ENCODE measurements at regions not wholly inside any gene's neighbourhood (a gene's known extent, or its start where the extent isn't known, plus 50 kb on each side); places are given as distances from the start of the nearest gene placed in this dataset.

DNA sequence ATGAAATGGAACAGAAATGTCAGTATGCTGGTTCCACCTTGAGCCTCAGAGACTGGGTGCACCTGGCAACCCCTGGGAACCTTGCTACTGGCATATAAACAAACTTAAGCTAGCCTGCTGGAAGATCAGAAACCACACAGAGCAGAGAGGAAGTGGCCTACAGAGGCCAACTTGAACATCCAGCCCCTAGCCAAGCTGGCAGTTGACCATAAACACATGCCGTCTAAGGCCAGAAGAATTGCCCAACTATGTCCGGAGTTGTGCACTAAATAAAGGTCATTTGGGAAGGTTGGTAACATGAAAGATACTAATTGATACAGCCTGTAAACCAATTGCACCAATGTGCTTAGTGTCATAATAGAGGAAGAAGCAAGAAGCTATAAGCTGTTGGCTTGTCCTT, 266.6 kb upstream of the BTBD3 start:
- TF ChIP-seq, protein P1, sequence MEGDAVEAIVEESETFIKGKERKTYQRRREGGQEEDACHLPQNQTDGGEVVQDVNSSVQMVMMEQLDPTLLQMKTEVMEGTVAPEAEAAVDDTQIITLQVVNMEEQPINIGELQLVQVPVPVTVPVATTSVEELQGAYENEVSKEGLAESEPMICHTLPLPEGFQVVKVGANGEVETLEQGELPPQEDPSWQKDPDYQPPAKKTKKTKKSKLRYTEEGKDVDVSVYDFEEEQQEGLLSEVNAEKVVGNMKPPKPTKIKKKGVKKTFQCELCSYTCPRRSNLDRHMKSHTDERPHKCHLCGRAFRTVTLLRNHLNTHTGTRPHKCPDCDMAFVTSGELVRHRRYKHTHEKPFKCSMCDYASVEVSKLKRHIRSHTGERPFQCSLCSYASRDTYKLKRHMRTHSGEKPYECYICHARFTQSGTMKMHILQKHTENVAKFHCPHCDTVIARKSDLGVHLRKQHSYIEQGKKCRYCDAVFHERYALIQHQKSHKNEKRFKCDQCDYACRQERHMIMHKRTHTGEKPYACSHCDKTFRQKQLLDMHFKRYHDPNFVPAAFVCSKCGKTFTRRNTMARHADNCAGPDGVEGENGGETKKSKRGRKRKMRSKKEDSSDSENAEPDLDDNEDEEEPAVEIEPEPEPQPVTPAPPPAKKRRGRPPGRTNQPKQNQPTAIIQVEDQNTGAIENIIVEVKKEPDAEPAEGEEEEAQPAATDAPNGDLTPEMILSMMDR (IDR thresholded peaks at IDR 0.05): no peak
- no peaks in the 10 kb centered on the region for H3K36me3 ChIP-seq
- H3K9me3 ChIP-seq: no peaks in the 10 kb centered on the region
- no peak overlapping the region for H3K27ac ChIP-seq
- DNase-seq: no peak
- no peak for ATAC-seq
- no peaks in the 10 kb centered on the region for H3K4me1 ChIP-seq
- no peak overlapping the region for H3K4me3 ChIP-seq
- intact Hi-C loops (cut with DNase I): no loop called here
- H3K27me3 ChIP-seq (ENCODE audit: low read depth): no peaks in the 10 kb centered on the region

DNA sequence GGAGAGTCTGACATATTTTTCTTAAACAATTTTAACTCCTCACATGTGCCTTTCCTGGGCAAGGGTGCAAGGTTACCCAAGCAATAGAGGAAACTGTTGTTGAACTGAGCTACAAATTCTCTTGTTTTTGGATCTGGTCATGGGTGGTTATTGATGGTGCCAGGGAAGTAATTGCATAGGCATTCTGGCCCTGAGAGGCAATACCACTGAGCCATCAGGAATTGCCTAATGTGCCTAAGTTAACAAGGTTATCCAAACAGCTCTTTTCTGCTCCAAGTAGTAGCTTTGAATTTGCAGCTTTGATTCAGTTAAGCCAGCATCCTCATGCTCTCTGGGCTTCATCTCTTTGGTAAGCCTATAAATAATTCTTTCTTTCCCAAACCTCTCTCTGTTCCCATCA, 266.0 kb upstream of the BTBD3 start:
- no peaks in the 10 kb centered on the region for H3K36me3 ChIP-seq
- no peaks in the 10 kb centered on the region for H3K27me3 ChIP-seq (ENCODE audit: low read depth)
- ATAC-seq (no peak), DNase-seq (no peak)
- TF ChIP-seq, protein P1 (IDR thresholded peaks at IDR 0.05): no peak
- intact Hi-C loops (cut with DNase I): no loop called here
- H3K27ac ChIP-seq: no peak overlapping the region
- no peak overlapping the region for H3K4me3 ChIP-seq
- no peaks in the 10 kb centered on the region for H3K9me3 ChIP-seq
- no peaks in the 10 kb centered on the region for H3K4me1 ChIP-seq

DNA sequence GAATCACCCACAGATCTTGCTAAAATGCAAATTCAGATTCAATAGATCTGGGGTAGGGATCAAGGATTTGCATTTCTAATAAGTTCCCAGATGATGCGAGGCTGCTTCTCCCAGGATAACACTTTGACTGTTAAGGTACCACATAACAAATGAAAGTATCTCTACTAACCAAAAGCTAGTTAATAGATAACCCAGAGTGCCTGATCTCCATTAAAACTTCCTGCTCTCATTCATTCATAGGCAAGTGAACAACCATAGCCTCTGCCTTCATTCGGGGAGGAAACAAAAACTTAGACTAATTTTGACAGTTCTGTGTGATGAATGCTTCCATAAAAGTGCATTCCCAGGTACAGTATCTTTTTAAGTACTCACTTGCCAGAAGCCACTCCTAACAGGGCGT, 265.6 kb upstream of the BTBD3 start:
- Histone ChIP-seq H3K4me1 (no peaks in the 10 kb centered on the region), H3K27me3 (ENCODE audit: low read depth) (no peaks in the 10 kb centered on the region), H3K9me3 (no peaks in the 10 kb centered on the region), H3K27ac (no peak overlapping the region), H3K36me3 (no peaks in the 10 kb centered on the region), H3K4me3 (no peak overlapping the region)
- intact Hi-C loops (cut with DNase I): no loop called here
- no peak for DNase-seq
- TF ChIP-seq, protein P1 (IDR thresholded peaks at IDR 0.05): no peak
- no peak for ATAC-seq

DNA sequence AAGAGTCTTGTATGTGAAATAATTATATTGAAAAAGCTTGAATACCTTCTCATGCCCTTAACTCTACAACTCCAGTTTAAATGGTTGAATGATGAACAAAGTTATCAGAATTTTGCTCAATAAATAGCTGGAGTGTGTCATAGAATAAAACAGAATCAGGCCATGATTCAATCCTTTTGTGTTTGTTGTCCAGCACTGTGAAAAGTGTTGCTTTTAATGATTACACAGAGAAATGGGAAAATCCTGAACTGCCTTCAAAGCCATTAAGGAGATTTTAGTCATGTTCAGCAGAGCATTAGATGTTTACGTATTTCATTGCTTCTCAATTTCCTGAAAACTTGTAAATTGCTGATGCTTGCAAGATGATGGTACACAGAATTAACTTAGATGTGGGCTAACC, 262.9 kb upstream of the BTBD3 start:
- Histone ChIP-seq H3K36me3 (no peaks in the 10 kb centered on the region), H3K4me3 (no peak overlapping the region), H3K27me3 (ENCODE audit: low read depth) (no peaks in the 10 kb centered on the region), H3K9me3 (no peaks in the 10 kb centered on the region), H3K27ac (no peak overlapping the region), H3K4me1 (no peaks in the 10 kb centered on the region)
- TF ChIP-seq, protein P1 (IDR thresholded peaks at IDR 0.05): no peak
- DNase-seq (no peak), ATAC-seq (no peak)
- intact Hi-C loops (cut with DNase I): no loop called here

DNA sequence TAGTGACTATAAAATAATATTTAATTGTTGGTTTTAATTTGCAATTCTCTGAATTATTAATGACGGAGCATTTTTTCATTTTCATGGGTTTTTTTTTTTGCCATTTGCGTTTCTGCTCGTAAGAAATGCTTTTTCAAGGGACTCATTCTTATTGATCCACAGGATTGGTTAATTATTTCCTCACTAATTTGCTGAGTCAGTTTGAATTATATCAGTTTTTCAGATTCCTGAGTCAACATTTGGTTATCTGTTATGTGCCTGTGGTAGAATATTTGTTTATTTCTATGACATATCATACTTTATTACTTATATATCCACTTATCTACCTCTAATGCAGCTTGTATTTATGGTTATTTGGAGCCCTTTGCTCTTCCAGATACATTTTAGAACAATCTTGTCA, 257.0 kb upstream of the BTBD3 start:
- H3K4me3 ChIP-seq: no peak overlapping the region
- intact Hi-C loops (cut with DNase I): no loop called here
- DNase-seq (no peak), ATAC-seq (no peak)
- no peaks in the 10 kb centered on the region for H3K9me3 ChIP-seq
- no peaks in the 10 kb centered on the region for H3K27me3 ChIP-seq (ENCODE audit: low read depth)
- no peak overlapping the region for H3K27ac ChIP-seq
- H3K4me1 ChIP-seq: no peaks in the 10 kb centered on the region
- TF ChIP-seq, protein P1 (IDR thresholded peaks at IDR 0.05): no peak
- no peaks in the 10 kb centered on the region for H3K36me3 ChIP-seq

DNA sequence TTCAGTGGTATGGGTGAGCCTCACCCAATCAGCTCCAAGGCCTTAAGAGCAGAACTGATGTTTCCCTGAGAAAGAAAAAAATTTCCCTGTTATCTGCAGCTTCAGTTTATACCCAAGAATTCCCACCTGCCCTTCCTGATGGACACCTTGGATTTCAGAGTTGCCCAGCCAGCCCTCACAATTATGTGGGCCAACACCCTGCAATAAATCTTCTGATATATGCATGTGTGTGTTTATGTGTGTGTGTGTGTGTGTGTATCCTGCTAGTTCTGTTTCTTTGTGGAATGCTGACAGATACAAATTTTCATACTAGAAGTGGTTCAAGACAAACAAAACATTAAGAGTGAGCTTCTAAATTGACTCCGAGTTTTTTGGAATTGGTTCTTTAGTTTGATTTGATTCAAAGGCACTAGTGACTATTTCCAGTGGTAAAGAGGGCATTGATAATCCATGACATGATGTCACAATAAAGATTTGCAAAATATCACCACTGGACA, 246.6 kb upstream of the BTBD3 start:
- Histone ChIP-seq H3K36me3 (no peaks in the 10 kb centered on the region), H3K9me3 (no peaks in the 10 kb centered on the region), H3K4me1 (no peaks in the 10 kb centered on the region), H3K4me3 (no peak overlapping the region), H3K27ac (no peak overlapping the region), H3K27me3 (ENCODE audit: low read depth) (no peaks in the 10 kb centered on the region)
- DNase-seq (no peak), ATAC-seq (no peak)
- intact Hi-C loops (cut with DNase I): no loop called here
- TF ChIP-seq, protein P1 (IDR thresholded peaks at IDR 0.05): no peak
